ENCODE measurements at regions not wholly inside any gene's neighbourhood (a gene's known extent, or its start where the extent isn't known, plus 50 kb on each side); places are given as distances from the start of the nearest gene placed in this dataset.
"Not testable (repeated sequence)": the region's sequence is repeated elsewhere in the genome, so short reads cannot be mapped to it uniquely, and the experiment has no call there.

- TF ChIP-seq POLR2A (IDR thresholded peaks at IDR 0.05) (no peak), CTCF (IDR thresholded peaks at IDR 0.05) (no peak)
- Histone ChIP-seq H3K36me3 (no peaks in the 10 kb centered on the region), H3K27me3 (no peaks in the 10 kb centered on the region), H3K4me3 (no peak overlapping the region), H3K27ac (no peak overlapping the region), H3K4me1 (no peaks in the 10 kb centered on the region), H3K9me3 (no peaks in the 10 kb centered on the region)
- intact Hi-C loops (cut with DNase I; ENCODE audit: low total_unique reads): no loop called here
- DNase-seq: no peak
These were observed 513.0 kb downstream of the SOX6 start for GRCh38 chr11:15843309-15843872.

- Histone ChIP-seq H3K4me3 (no peak overlapping the region), H3K27me3 (no peaks in the 10 kb centered on the region), H3K9me3 (no peaks in the 10 kb centered on the region), H3K4me1 (peaks cover 0 to 6% of the 10 kb centered on the region in 2 donors), H3K36me3 (no peaks in the 10 kb centered on the region), H3K27ac (no peak overlapping the region)
- TF ChIP-seq POLR2A (IDR thresholded peaks at IDR 0.05) (no peak), CTCF (IDR thresholded peaks at IDR 0.05) (no peak)
- intact Hi-C loops (cut with DNase I; ENCODE audit: low total_unique reads): no loop called here
- DNase-seq: no peak
These were observed 511.1 kb downstream of the SOX6 start for GRCh38 chr11:15845261-15845660.

GRCh38 chr11:15848631-15849168 lies 507.6 kb downstream of the SOX6 start:
- H3K27me3 ChIP-seq: no peaks in the 10 kb centered on the region
- intact Hi-C loops (cut with DNase I; ENCODE audit: low total_unique reads): no loop called here
- no peak for DNase-seq
- H3K27ac ChIP-seq: no peak overlapping the region
- no peaks in the 10 kb centered on the region for H3K36me3 ChIP-seq
- no peak overlapping the region for H3K4me3 ChIP-seq
- H3K9me3 ChIP-seq: no peaks in the 10 kb centered on the region
- TF ChIP-seq CTCF (IDR thresholded peaks at IDR 0.05): no peak
- no peak for TF ChIP-seq POLR2A (IDR thresholded peaks at IDR 0.05)
- peaks cover 0 to 11% of the 10 kb centered on the region in 2 donors for H3K4me1 ChIP-seq

- Histone ChIP-seq H3K9me3 (no peaks in the 10 kb centered on the region), H3K27me3 (no peaks in the 10 kb centered on the region), H3K4me3 (no peak overlapping the region), H3K27ac (no peak overlapping the region), H3K4me1 (peaks cover 0 to 11% of the 10 kb centered on the region in 2 donors), H3K36me3 (no peaks in the 10 kb centered on the region)
- intact Hi-C loops (cut with DNase I; ENCODE audit: low total_unique reads): no loop called here
- DNase-seq: no peak
- TF ChIP-seq CTCF (IDR thresholded peaks at IDR 0.05) (no peak), POLR2A (IDR thresholded peaks at IDR 0.05) (no peak)
These were observed 507.1 kb downstream of the SOX6 start for GRCh38 chr11:15849257-15849656.

GRCh38 chr11:15850335-15850734 lies 506.0 kb downstream of the SOX6 start:
- H3K4me1 ChIP-seq: peaks cover 0 to 11% of the 10 kb centered on the region in 2 donors
- H3K27me3 ChIP-seq; H3K36me3 ChIP-seq; H3K27ac ChIP-seq; DNase-seq; H3K9me3 ChIP-seq; H3K4me3 ChIP-seq; intact Hi-C loops (cut with DNase I; ENCODE audit: low total_unique reads): not testable (repeated sequence)

All from uterus (tissue), 3 donors.